ENCODE measurements at regions not wholly inside any gene's neighbourhood (a gene's known extent, or its start where the extent isn't known, plus 50 kb on each side); places are given as distances from the start of the nearest gene placed in this dataset.

DNA sequence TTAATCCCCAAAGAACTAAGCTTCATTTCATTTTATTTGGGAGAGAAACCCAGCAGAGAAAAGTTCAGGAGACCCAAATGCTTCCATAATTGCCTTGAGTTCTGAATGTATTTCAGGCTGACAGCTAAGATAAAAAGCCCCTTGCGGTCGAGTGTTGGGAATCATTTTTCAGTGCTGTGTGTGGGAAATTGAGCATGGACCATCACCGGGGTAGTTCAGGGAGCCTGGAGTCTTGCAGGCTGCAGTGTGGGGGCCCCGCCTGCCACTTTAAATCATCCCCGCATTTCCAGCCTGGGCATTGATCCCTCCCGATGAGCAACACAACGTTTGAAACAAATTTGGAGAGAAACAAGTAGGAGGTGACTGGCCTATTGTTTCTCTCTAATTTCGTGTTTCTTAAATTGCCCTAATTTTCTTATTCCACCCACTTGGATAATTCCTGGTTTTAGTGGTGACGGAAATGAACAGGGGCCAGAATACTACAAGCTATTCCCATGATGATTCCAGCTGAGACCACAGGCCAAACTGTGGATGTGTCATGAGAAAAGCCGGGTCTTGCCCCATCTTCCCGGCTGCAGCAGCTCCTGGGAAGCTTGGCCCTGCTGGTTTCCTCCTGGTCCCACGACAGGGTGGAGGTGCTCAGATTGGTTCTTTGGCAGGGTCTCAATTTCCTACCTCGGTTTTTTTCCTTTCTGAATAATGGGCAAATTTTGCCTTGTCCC lies 75.1 kb downstream of the FOXL1 start:
- Histone ChIP-seq H3K36me3 (ENCODE audit: insufficient read depth, low read length) (no peaks in the 10 kb centered on the region), H2AFZ (ENCODE audit: low read depth, low read length) (peak overlapping the region; percentile 35), H3K9me3 (ENCODE audit: insufficient read depth, low read depth, low read length) (no peaks in the 10 kb centered on the region), H3K27me3 (ENCODE audit: insufficient read depth, low read length) (no peaks in the 10 kb centered on the region), H3K4me1 (ENCODE audit: insufficient read depth, low read length) (peaks cover 16% of the 10 kb centered on the region), H4K20me1 (ENCODE audit: insufficient read depth, low read length) (no peaks in the 10 kb centered on the region), H3K27ac (ENCODE audit: low read depth, low read length) (peak overlapping the region; percentile 57), H3K4me3 (ENCODE audit: insufficient read depth, low read depth, low read length) (no peak overlapping the region), H3K4me2 (ENCODE audit: low read length) (peak overlapping the region; percentile 13), H3K9ac (ENCODE audit: low read length) (peak overlapping the region; percentile 26), H3K79me2 (ENCODE audit: insufficient read depth, low read length) (no peaks in the 10 kb centered on the region)
- Mint-ChIP-seq H3K27me3 (ENCODE audit: low read depth, unreplicated experiment) (peaks cover 5% of the 10 kb centered on the region), H3K27ac (ENCODE audit: unreplicated experiment) (no peak overlapping the region), H3K4me3 (ENCODE audit: unreplicated experiment) (no peak overlapping the region), H3K4me1 (ENCODE audit: low read depth, unreplicated experiment) (peaks cover 8% of the 10 kb centered on the region), H3K9me3 (ENCODE audit: unreplicated experiment) (peaks cover 2% of the 10 kb centered on the region), H3K36me3 (ENCODE audit: low read depth, unreplicated experiment) (no peaks in the 10 kb centered on the region)
- DNase-seq (ENCODE audit: low read depth) = peak; percentile 70
- FAIRE-seq = no peak
- no peak for TF ChIP-seq EZH2 (IDR thresholded peaks at IDR 0.05; ENCODE audit: insufficient read depth, low read length)
- no peak for TF ChIP-seq CTCF (IDR thresholded peaks at IDR 0.05; ENCODE audit: insufficient read depth, low read depth, low read length)

- TF ChIP-seq CTCF (IDR thresholded peaks at IDR 0.05; ENCODE audit: insufficient read depth, low read depth, low read length) = no peak
- no peak for TF ChIP-seq EZH2 (IDR thresholded peaks at IDR 0.05; ENCODE audit: insufficient read depth, low read length)
- H3K9me3 ChIP-seq (ENCODE audit: insufficient read depth, low read depth, low read length) = peaks cover 6% of the 10 kb centered on the region
- no peaks in the 10 kb centered on the region for H3K36me3 ChIP-seq (ENCODE audit: insufficient read depth, low read length)
- H3K27me3 ChIP-seq (ENCODE audit: insufficient read depth, low read length) = no peaks in the 10 kb centered on the region
- no peaks in the 10 kb centered on the region for H3K79me2 ChIP-seq (ENCODE audit: insufficient read depth, low read length)
- no peak overlapping the region for H3K4me3 ChIP-seq (ENCODE audit: insufficient read depth, low read depth, low read length)
- Mint-ChIP-seq H3K4me3 (ENCODE audit: unreplicated experiment) (no peak overlapping the region), H3K27ac (ENCODE audit: unreplicated experiment) (no peak overlapping the region), H3K4me1 (ENCODE audit: low read depth, unreplicated experiment) (peaks cover 9% of the 10 kb centered on the region), H3K36me3 (ENCODE audit: low read depth, unreplicated experiment) (no peaks in the 10 kb centered on the region), H3K27me3 (ENCODE audit: low read depth, unreplicated experiment) (peaks cover 1% of the 10 kb centered on the region), H3K9me3 (ENCODE audit: unreplicated experiment) (peaks cover 1% of the 10 kb centered on the region)
- peaks cover 26% of the 10 kb centered on the region for H3K4me1 ChIP-seq (ENCODE audit: insufficient read depth, low read length)
- H3K4me2 ChIP-seq (ENCODE audit: low read length) = no peak overlapping the region
- no peak overlapping the region for H2AFZ ChIP-seq (ENCODE audit: low read depth, low read length)
- H3K9ac ChIP-seq (ENCODE audit: low read length) = no peak overlapping the region
- no peaks in the 10 kb centered on the region for H4K20me1 ChIP-seq (ENCODE audit: insufficient read depth, low read length)
- H3K27ac ChIP-seq (ENCODE audit: low read depth, low read length) = no peak overlapping the region
- FAIRE-seq = no peak
- DNase-seq (ENCODE audit: low read depth) = no peak
These were observed 79.6 kb downstream of the FOXL1 start for GRCh38 chr16:86657972-86658371.

DNA sequence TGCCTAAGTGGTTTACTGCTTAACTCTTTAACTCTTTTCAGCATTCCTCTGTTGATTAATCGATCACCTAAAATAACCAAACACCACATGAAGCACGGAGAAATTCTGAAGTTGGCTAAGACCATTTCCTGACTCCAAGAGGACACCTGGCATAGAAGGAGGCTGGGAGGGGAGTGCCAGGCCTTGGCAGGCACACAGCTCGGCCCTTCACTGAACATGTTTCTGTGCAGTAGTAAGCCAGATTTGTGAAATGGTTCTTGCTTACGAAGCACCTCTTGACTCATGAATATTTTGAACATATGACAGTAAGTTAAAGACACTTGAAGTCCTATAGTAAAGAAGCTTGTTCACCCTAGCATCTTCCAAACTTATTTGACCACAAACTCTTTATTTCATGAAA lies 82.3 kb downstream of the FOXL1 start:
- H4K20me1 ChIP-seq (ENCODE audit: insufficient read depth, low read length) = no peaks in the 10 kb centered on the region
- H3K4me1 Mint-ChIP-seq (ENCODE audit: low read depth, unreplicated experiment) = peaks cover 32% of the 10 kb centered on the region
- DNase-seq (ENCODE audit: low read depth) = no peak
- H3K4me3 Mint-ChIP-seq (ENCODE audit: unreplicated experiment) = no peak overlapping the region
- H3K36me3 ChIP-seq (ENCODE audit: insufficient read depth, low read length) = no peaks in the 10 kb centered on the region
- H3K4me2 ChIP-seq (ENCODE audit: low read length) = no peak overlapping the region
- no peak overlapping the region for H3K9ac ChIP-seq (ENCODE audit: low read length)
- no peaks in the 10 kb centered on the region for H3K36me3 Mint-ChIP-seq (ENCODE audit: low read depth, unreplicated experiment)
- peaks cover 1% of the 10 kb centered on the region for H3K9me3 Mint-ChIP-seq (ENCODE audit: unreplicated experiment)
- H3K27me3 Mint-ChIP-seq (ENCODE audit: low read depth, unreplicated experiment) = peaks cover 1% of the 10 kb centered on the region
- H3K9me3 ChIP-seq (ENCODE audit: insufficient read depth, low read depth, low read length) = peaks cover 6% of the 10 kb centered on the region
- H2AFZ ChIP-seq (ENCODE audit: low read depth, low read length) = no peak overlapping the region
- H3K4me1 ChIP-seq (ENCODE audit: insufficient read depth, low read length) = peaks cover 37% of the 10 kb centered on the region
- H3K79me2 ChIP-seq (ENCODE audit: insufficient read depth, low read length) = no peaks in the 10 kb centered on the region
- no peaks in the 10 kb centered on the region for H3K27me3 ChIP-seq (ENCODE audit: insufficient read depth, low read length)
- no peak overlapping the region for H3K4me3 ChIP-seq (ENCODE audit: insufficient read depth, low read depth, low read length)
- FAIRE-seq = no peak
- no peak overlapping the region for H3K27ac ChIP-seq (ENCODE audit: low read depth, low read length)
- H3K27ac Mint-ChIP-seq (ENCODE audit: unreplicated experiment) = no peak overlapping the region
- no peak for TF ChIP-seq EZH2 (IDR thresholded peaks at IDR 0.05; ENCODE audit: insufficient read depth, low read length)
- no peak for TF ChIP-seq CTCF (IDR thresholded peaks at IDR 0.05; ENCODE audit: insufficient read depth, low read depth, low read length)

All from astrocyte (in vitro differentiated cells and primary cell).